ENCODE measurements at regions not wholly inside any gene's neighbourhood (a gene's known extent, or its start where the extent isn't known, plus 50 kb on each side); places are given as distances from the start of the nearest gene placed in this dataset.

GRCh38 chrX:143988356-143988755 lies 104.5 kb downstream of the UBE2NL start:
- FAIRE-seq, result no peak
- Histone ChIP-seq H3K9me3 (ENCODE audit: low read length) (peaks cover 52% of the 10 kb centered on the region), H3K4me2 (ENCODE audit: low read depth, low read length) (no peak overlapping the region), H3K36me3 (replicated peaks in 1 of 2; ENCODE audit: control insufficient read depth in 1 of 2, insufficient read depth in 2 of 2, low read length in 2 of 2) (no peaks in the 10 kb centered on the region), H2AFZ (ENCODE audit: low read length) (no peak overlapping the region), H4K20me1 (ENCODE audit: insufficient read depth, low read length) (no peaks in the 10 kb centered on the region), H3K79me2 (ENCODE audit: insufficient read depth, low read length) (no peaks in the 10 kb centered on the region), H3K9ac (ENCODE audit: insufficient read depth, low read depth, low read length) (no peak overlapping the region), H3K4me3 (replicated peaks in 1 of 3; ENCODE audit: insufficient read depth in 1 of 3, low read depth in 2 of 3, low read length in 3 of 3) (no peak overlapping the region), H3K27ac (ENCODE audit: extremely low read length, insufficient read depth, low read length) (no peak overlapping the region), H3K27me3 (ENCODE audit: control insufficient read depth in 1 of 2, insufficient read depth in 2 of 2, low read length in 2 of 2) (no peaks in the 10 kb centered on the region), H3K4me1 (ENCODE audit: insufficient read depth, low read length) (no peaks in the 10 kb centered on the region)
- intact Hi-C loops (cut with micrococcal nuclease; ENCODE audit: unreplicated experiment), result no loop called here
- ChIA-PET POLR2A (no interaction called here), CTCF (ENCODE audit: low intra/inter-chr PET ratio, low total read pairs) (no interaction called here)
- WGBS (ENCODE audit: low lambda C conversion rate), result 21% methylated on average over 4 of the region's 4 CpGs
- DNase-seq (ENCODE audit: low spot score), result no peak
- TF ChIP-seq MXD4 (CRISPR knock-in tag; IDR thresholded peaks at IDR 0.05), result no peak
- no peak for TF ChIP-seq ZNF776 (CRISPR knock-in tag; IDR thresholded peaks at IDR 0.05)
- ATAC-seq, result no peak
- in situ Hi-C loops (cut with HindIII; ENCODE audit: extremely low pct_ligation_motif_present, low pct_unique_long_range_greater_than_20kb), result no loop called here
- BruUV-seq (replicated peaks), result no TSS peak

GRCh38 chrX:143994206-143994605 lies 110.3 kb downstream of the UBE2NL start:
- Histone ChIP-seq H3K4me2 (ENCODE audit: low read depth, low read length) (no peak overlapping the region), H4K20me1 (ENCODE audit: insufficient read depth, low read length) (no peaks in the 10 kb centered on the region), H3K79me2 (ENCODE audit: insufficient read depth, low read length) (no peaks in the 10 kb centered on the region), H2AFZ (ENCODE audit: low read length) (no peak overlapping the region), H3K36me3 (replicated peaks in 1 of 2; ENCODE audit: control insufficient read depth in 1 of 2, insufficient read depth in 2 of 2, low read length in 2 of 2) (no peaks in the 10 kb centered on the region), H3K9ac (ENCODE audit: insufficient read depth, low read depth, low read length) (no peak overlapping the region), H3K27ac (ENCODE audit: extremely low read length, insufficient read depth, low read length) (no peak overlapping the region), H3K4me1 (ENCODE audit: insufficient read depth, low read length) (no peaks in the 10 kb centered on the region), H3K27me3 (ENCODE audit: control insufficient read depth in 1 of 2, insufficient read depth in 2 of 2, low read length in 2 of 2) (no peaks in the 10 kb centered on the region), H3K4me3 (replicated peaks in 1 of 3; ENCODE audit: insufficient read depth in 1 of 3, low read depth in 2 of 3, low read length in 3 of 3) (no peak overlapping the region), H3K9me3 (ENCODE audit: low read length) (peaks cover 38% of the 10 kb centered on the region)
- ChIA-PET CTCF (ENCODE audit: low intra/inter-chr PET ratio, low total read pairs) (no interaction called here), POLR2A (no interaction called here)
- 0% methylated on average over 1 of the region's 1 CpG for WGBS (ENCODE audit: low lambda C conversion rate)
- intact Hi-C loops (cut with micrococcal nuclease; ENCODE audit: unreplicated experiment) (no loop called here), in situ Hi-C loops (cut with HindIII; ENCODE audit: extremely low pct_ligation_motif_present, low pct_unique_long_range_greater_than_20kb) (no loop called here)
- ATAC-seq (no peak), DNase-seq (ENCODE audit: low spot score) (no peak), FAIRE-seq (no peak)
- BruUV-seq (replicated peaks), result no TSS peak
- no peak for TF ChIP-seq ZNF142 (CRISPR knock-in tag; IDR thresholded peaks at IDR 0.05)
- no peak for TF ChIP-seq ZBTB43 (CRISPR knock-in tag; conservative IDR thresholded peaks at IDR 0.05)
- TF ChIP-seq CREB3 (CRISPR knock-in tag; IDR thresholded peaks at IDR 0.05), result no peak
- TF ChIP-seq AGO1 (IDR thresholded peaks at IDR 0.05; ENCODE audit: low read depth, low read length, poor library complexity, severe bottlenecking), result no peak
- no peak for TF ChIP-seq MTA3 (CRISPR knock-in tag; IDR thresholded peaks at IDR 0.05)
- TF ChIP-seq PCBP1 (IDR thresholded peaks at IDR 0.05; ENCODE audit: borderline replicate concordance, low read depth, low read length), result no peak
- no peak for TF ChIP-seq ZNF335 (CRISPR knock-in tag; IDR thresholded peaks at IDR 0.05)
- TF ChIP-seq ZNF232 (CRISPR knock-in tag; IDR thresholded peaks at IDR 0.05; ENCODE audit: borderline replicate concordance), result no peak
